Endothelial cell of umbilical vein (primary cell): ENCODE measurements at regions not wholly inside any gene's neighbourhood (a gene's known extent, or its start where the extent isn't known, plus 50 kb on each side); places are given as distances from the start of the nearest gene placed in this dataset.

Source experiments
- BruUV-seq: library from RNA; stranded (reverse); fragments of 400-500 nt; replicated peaks from 2 replicates; lab custom pipeline; 2021; lab: Mats Ljungman, UMichigan
- CTCF ChIA-PET: fragments of 300-600, 350-600 bp; sonication (Branson Sonifier 250); formaldehyde crosslinking; loops from one replicate; lab custom pipeline; 2021; ENCODE audit warnings: antibody characterized with exemption, inconsistent platforms; lab: Charles Lee
- POLR2A ChIA-PET: fragments of 300-600, 350-600 bp; sonication (Branson Sonifier 250); formaldehyde crosslinking; loops from one replicate; lab custom pipeline; 2021; ENCODE audit warnings: antibody characterized with exemption, inconsistent platforms; lab: Charles Lee
- DNase-seq: peaks from one replicate; pipeline ENCODE4 v3.0.0-alpha.2; 2011; ENCODE audit warnings: low read depth, low spot score
- FAIRE-seq: peaks from 2 replicates; lab custom pipeline; 2011; peaks lifted over from hg19 to GRCh38; lab: Jason Lieb, UNC
- H2AFZ ChIP-seq: 2 replicates; pipeline ENCODE4 v1.6.0; 2012; ENCODE audit warnings: low read depth, low read length, control low read depth, inconsistent platforms
- H3K27ac ChIP-seq: 2 replicates; pipeline ENCODE4 v1.5.1; 2011; ENCODE audit warnings: low read depth, mild to moderate bottlenecking, control low read depth, low read length, moderate library complexity; ENCODE audit not compliant: insufficient read depth
- H3K27me3 ChIP-seq, 2 experiments: 2 replicates each; pipeline versions ENCODE4 v1.6.0 to v1.6.1; 2011; ENCODE audit warnings: low read length in 2 of 2, mixed read lengths in 1 of 2; ENCODE audit not compliant: control insufficient read depth in 2 of 2, insufficient read depth in 2 of 2
- H3K36me3 ChIP-seq, 2 experiments: 2 replicates in 1 of 2; 3 replicates in 1 of 2; pipeline ENCODE4 v1.5.1; 2011; ENCODE audit warnings: low read length in 2 of 2, mild to moderate bottlenecking in 1 of 2, moderate library complexity in 1 of 2; ENCODE audit not compliant: control insufficient read depth in 2 of 2, insufficient read depth in 2 of 2; ENCODE audit errors: extremely low read depth in 1 of 2
- H3K4me1 ChIP-seq: 3 replicates; pipeline ENCODE4 v1.5.1; 2011; ENCODE audit warnings: mild to moderate bottlenecking, low read length; ENCODE audit not compliant: control insufficient read depth, insufficient read depth; ENCODE audit errors: extremely low read depth
- H3K4me2 ChIP-seq: 2 replicates; pipeline ENCODE4 v1.6.1; 2011; ENCODE audit warnings: low read length, control low read depth, mixed read lengths; ENCODE audit not compliant: insufficient read depth
- H3K4me3 ChIP-seq, 3 experiments: fragments of 200-600 bp in 1 of 3; sonication (generic), shearing (Covaris generic) in 1 of 3; replicated peaks in 1 of 3; 2 replicates each; pipeline ENCODE4 v1.5.1; 2011 to 2016; ENCODE audit warnings: control low read depth in 3 of 3, low read length in 3 of 3, mild to moderate bottlenecking in 2 of 3, inconsistent platforms in 1 of 3, low read depth in 1 of 3, moderate library complexity in 1 of 3; ENCODE audit not compliant: insufficient read depth in 1 of 3
- H3K79me2 ChIP-seq: 2 replicates; pipeline ENCODE4 v1.6.0; 2012; ENCODE audit warnings: low read length, inconsistent platforms; ENCODE audit not compliant: control insufficient read depth, insufficient read depth
- H3K9ac ChIP-seq: replicated peaks from 2 replicates; pipeline ENCODE3; 2011; ENCODE audit warnings: low read length, control low read depth; ENCODE audit not compliant: insufficient read depth; ENCODE audit errors: extremely low read depth
- H3K9me1 ChIP-seq: replicated peaks from 3 replicates; pipeline ENCODE4 v1.6.0; 2011; ENCODE audit warnings: mild to moderate bottlenecking, low read length; ENCODE audit not compliant: control insufficient read depth, insufficient read depth; ENCODE audit errors: extremely low read depth
- H3K9me3 ChIP-seq: replicated peaks from 2 replicates; pipeline ENCODE4 v1.5.1; 2012; ENCODE audit warnings: low read length, inconsistent platforms; ENCODE audit not compliant: control insufficient read depth, insufficient read depth
- H4K20me1 ChIP-seq: replicated peaks from 2 replicates; pipeline ENCODE3; 2011; ENCODE audit warnings: mild to moderate bottlenecking, low read length; ENCODE audit not compliant: control insufficient read depth, insufficient read depth; ENCODE audit errors: extremely low read depth
- CTCF ChIP-seq, 2 donors: IDR thresholded peaks; 1 replicate in 1 of 2; 2 replicates in 1 of 2; pipeline ENCODE4 v1.5.1; 2011; ENCODE audit warnings: low read length in 2 of 2, mild to moderate bottlenecking in 2 of 2, moderate library complexity in 2 of 2, control low read depth in 1 of 2, inconsistent platforms in 1 of 2, low read depth in 1 of 2; ENCODE audit not compliant: insufficient read depth in 1 of 2; ENCODE audit errors: extremely low read depth in 1 of 2
- EZH2 ChIP-seq: IDR thresholded peaks from 2 replicates; pipeline ENCODE4 v1.6.1; 2012; ENCODE audit warnings: borderline replicate concordance, low read depth, mild to moderate bottlenecking, moderate library complexity, low read length, inconsistent platforms; ENCODE audit not compliant: severe bottlenecking
- FOS ChIP-seq: IDR thresholded peaks from 2 replicates; pipeline ENCODE4 v1.6.1; 2011; ENCODE audit warnings: mild to moderate bottlenecking, low read length, moderate library complexity, borderline replicate concordance; ENCODE audit not compliant: insufficient read depth
- GATA2 ChIP-seq: IDR thresholded peaks from 2 replicates; pipeline ENCODE4 v1.7.0; 2011; ENCODE audit warnings: low read depth, mild to moderate bottlenecking, moderate library complexity, mixed read lengths, low read length; ENCODE audit not compliant: insufficient read length, insufficient read depth
- JUN ChIP-seq: IDR thresholded peaks from 2 replicates; pipeline ENCODE4 v1.6.1; 2011; ENCODE audit warnings: borderline replicate concordance, low read depth; ENCODE audit not compliant: insufficient read length, insufficient read depth
- MAX ChIP-seq: IDR thresholded peaks from 2 replicates; pipeline ENCODE4 v1.6.1; 2011; ENCODE audit not compliant: insufficient read depth, insufficient read length
- MYC ChIP-seq: IDR thresholded peaks from one replicate; pipeline ENCODE4 v1.6.1; 2011; ENCODE audit warnings: mild to moderate bottlenecking, low read depth, low read length
- POLR2A ChIP-seq: IDR thresholded peaks from 2 replicates; pipeline ENCODE4 v1.6.1; 2012; ENCODE audit warnings: low read depth, mild to moderate bottlenecking, control low read depth, low read length
- POLR2AphosphoS5 ChIP-seq: IDR thresholded peaks from 2 replicates; pipeline ENCODE4 v1.6.1; 2012; ENCODE audit warnings: low read depth, mild to moderate bottlenecking, control low read depth, low read length, moderate library complexity; ENCODE audit not compliant: insufficient read depth
- dilution Hi-C: fragments of 300-500 bp; cut with MboI; formaldehyde crosslinking; loops from one replicate; pipeline ENCODE4 v1.15.0; 2019; ENCODE audit warnings: low sequenced_read_pairs; ENCODE audit not compliant: extremely low pct_ligation_motif_present
- intact Hi-C: fragments of 100-400 bp; cut with micrococcal nuclease; formaldehyde crosslinking; loops from one replicate; pipeline ENCODE4 v1.10.0; 2022

GRCh38 chrY:7936046-7936445 is 1024.5 kb upstream of the AMELY start:
- DNase-seq (no peak), FAIRE-seq (no peak)
- no TSS peak for BruUV-seq
- Histone ChIP-seq H3K4me1 (no peaks in the 10 kb centered on the region), H3K9me3 (no peaks in the 10 kb centered on the region), H3K9me1 (no peaks in the 10 kb centered on the region), H3K36me3 (no peaks in the 10 kb centered on the region), H3K27ac (no peak overlapping the region), H3K4me3 (no peak overlapping the region), H3K9ac (no peak overlapping the region), H2AFZ (no peak overlapping the region), H3K4me2 (no peak overlapping the region), H3K27me3 (no peaks in the 10 kb centered on the region), H4K20me1 (no peaks in the 10 kb centered on the region), H3K79me2 (no peaks in the 10 kb centered on the region)
- ChIA-PET CTCF (no interaction called here), POLR2A (no interaction called here)
- TF ChIP-seq POLR2AphosphoS5: no peak
- no peak for TF ChIP-seq POLR2A
- TF ChIP-seq EZH2: no peak
- TF ChIP-seq FOS: no peak
- no peak for TF ChIP-seq CTCF (IDR thresholded peaks at IDR 0.05; ENCODE audit: extremely low read depth in 1 of 2, insufficient read depth in 1 of 2, low read depth in 1 of 2, low read length in 2 of 2)
- no peak for TF ChIP-seq MYC
- no peak for TF ChIP-seq MAX
- no peak for TF ChIP-seq GATA2
- TF ChIP-seq JUN: no peak
- dilution Hi-C loops (no loop called here), intact Hi-C loops (no loop called here)
